GM21381 (cell line): ENCODE measurements at regions not wholly inside any gene's neighbourhood (a gene's known extent, or its start where the extent isn't known, plus 50 kb on each side); places are given as distances from the start of the nearest gene placed in this dataset.
"Not testable (repeated sequence)": the region's sequence is repeated elsewhere in the genome, so short reads cannot be mapped to it uniquely, and the experiment has no call there.

Experiments
- ATAC-seq: cut with Tn5 transposase; IDR thresholded peaks from one replicate; pipeline ENCODE4 v1.9.1; 2021; ENCODE audit warnings: mild to moderate bottlenecking, moderate library complexity; ENCODE audit not compliant: unreplicated experiment

- no peak for ATAC-seq
Measured at GRCh38 chr19:30066781-30067759, 125.0 kb downstream of the URI1 start.

GRCh38 chr19:30067956-30068506 is 126.0 kb downstream of the URI1 start:
- not testable (repeated sequence) for ATAC-seq

GRCh38 chr19:30068528-30069395 is 126.7 kb downstream of the URI1 start:
- ATAC-seq, result no peak

GRCh38 chr19:30069535-30070197 is 127.6 kb downstream of the URI1 start:
- no peak for ATAC-seq

GRCh38 chr19:30070198-30070967 is 128.3 kb downstream of the URI1 start:
- ATAC-seq, result no peak

GRCh38 chr19:30070968-30071632 is 129.1 kb downstream of the URI1 start:
- no peak for ATAC-seq

GRCh38 chr19:30071871-30072270 is 129.8 kb downstream of the URI1 start:
- ATAC-seq, result no peak

GRCh38 chr19:30073152-30074000 is 131.3 kb downstream of the URI1 start:
- no peak for ATAC-seq

- no peak for ATAC-seq
Measured at GRCh38 chr19:30074096-30074495, 132.1 kb downstream of the URI1 start.

GRCh38 chr19:30074741-30075715 is 133.0 kb downstream of the URI1 start:
- no peak for ATAC-seq

- ATAC-seq, result no peak
Measured at GRCh38 chr19:30076101-30076551, 134.1 kb downstream of the URI1 start.

- no peak for ATAC-seq
Measured at GRCh38 chr19:30076751-30077670, 135.0 kb downstream of the URI1 start.

- ATAC-seq, result no peak
Measured at GRCh38 chr19:30077851-30078355, 135.9 kb downstream of the URI1 start.

GRCh38 chr19:30078381-30078910 is 136.4 kb downstream of the URI1 start:
- ATAC-seq, result no peak

- ATAC-seq, result no peak
Measured at GRCh38 chr19:30079200-30079599, 137.2 kb downstream of the URI1 start.

- no peak for ATAC-seq
Measured at GRCh38 chr19:30082168-30082567, 140.1 kb downstream of the URI1 start.
